GM20431 (cell line): ENCODE measurements at regions not wholly inside any gene's neighbourhood (a gene's known extent, or its start where the extent isn't known, plus 50 kb on each side); places are given as distances from the start of the nearest gene placed in this dataset.
"Not testable (repeated sequence)": the region's sequence is repeated elsewhere in the genome, so short reads cannot be mapped to it uniquely, and the experiment has no call there.

ENCODE experiments used
- in situ Hi-C: fragments of 300-500 bp; cut with MseI, MboI; formaldehyde crosslinking; loops from one replicate; pipeline ENCODE4 v1.15.0; 2020; ENCODE audit warnings: low sequenced_read_pairs; ENCODE audit not compliant: unreplicated experiment

DNA sequence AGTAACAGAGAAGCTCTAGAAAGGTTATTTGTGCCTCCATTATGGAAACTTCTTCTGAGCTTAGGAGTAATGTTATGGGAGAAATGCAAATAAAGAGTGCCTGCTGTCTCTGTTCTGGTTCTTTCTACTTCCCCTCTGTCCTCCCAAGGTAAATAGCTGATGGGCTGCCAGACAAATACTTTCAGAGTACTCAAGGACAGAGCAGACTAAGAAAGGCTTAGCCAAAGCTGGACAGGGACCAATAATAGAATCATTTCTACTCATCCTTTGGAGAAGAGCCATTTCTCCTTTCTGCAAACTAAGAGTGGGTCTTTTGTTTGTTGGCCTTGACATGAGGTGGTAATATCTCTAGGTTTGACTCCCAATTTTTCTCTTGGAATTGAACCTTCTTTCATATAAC is 136.1 kb downstream of the MID1IP1 start:
- in situ Hi-C loops: no loop called here

DNA sequence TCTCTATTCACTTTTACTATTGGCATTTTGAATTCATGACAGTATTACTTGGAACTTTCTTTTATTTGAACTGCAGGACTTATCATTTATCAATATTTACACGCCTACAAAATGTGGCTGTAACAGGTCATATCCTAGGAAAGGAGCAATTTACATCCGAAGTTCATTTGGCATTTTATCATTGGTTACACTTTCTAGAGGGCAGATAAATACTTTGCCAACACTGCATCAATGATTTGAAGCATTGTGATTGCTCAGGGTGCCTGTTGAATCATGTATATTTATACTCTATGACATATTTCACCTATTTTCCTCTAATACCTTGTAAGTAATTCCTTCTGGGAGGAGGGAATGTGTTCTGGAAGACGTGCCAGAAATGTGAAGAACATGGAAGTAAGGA is 136.7 kb downstream of the MID1IP1 start:
- in situ Hi-C loops: no loop called here

DNA sequence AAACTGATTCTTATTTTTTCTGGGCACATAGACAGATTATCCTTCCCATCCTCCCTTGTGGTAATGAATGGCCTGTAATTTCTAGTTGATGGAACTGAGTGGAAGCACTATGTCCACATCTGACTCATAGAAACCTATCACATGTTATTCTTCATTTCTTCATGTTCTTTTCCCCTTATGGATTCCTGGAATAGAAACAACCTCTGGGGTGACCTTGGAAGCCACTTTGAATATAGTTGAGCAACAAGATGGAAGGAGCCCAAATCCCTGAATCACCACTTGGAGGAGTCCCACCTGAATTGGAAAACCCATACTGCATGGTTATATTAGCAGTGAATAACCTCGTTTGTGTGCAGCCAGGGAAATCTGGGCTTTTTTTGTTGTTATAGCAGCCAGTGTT is 137.8 kb downstream of the MID1IP1 start:
- in situ Hi-C loops: no loop called here

DNA sequence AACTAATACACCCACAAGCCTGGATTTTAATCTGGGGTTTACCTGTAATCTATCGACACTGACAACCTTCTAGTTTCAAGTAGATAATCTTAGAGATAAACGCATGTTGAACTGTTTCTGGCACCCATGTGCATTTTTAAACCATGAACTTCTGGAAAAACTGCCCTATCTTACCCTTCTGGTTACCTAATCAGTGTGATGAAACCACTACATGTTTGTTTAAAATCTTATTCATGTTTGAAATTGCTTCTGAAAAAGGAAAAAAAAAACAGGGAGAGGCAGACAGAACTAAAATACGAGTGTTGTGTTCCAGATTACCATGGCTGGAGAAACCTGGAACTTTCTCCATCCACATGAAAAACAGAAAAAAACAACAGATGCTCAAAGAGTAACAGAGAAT is 139.3 kb downstream of the MID1IP1 start:
- in situ Hi-C loops: no loop called here

DNA sequence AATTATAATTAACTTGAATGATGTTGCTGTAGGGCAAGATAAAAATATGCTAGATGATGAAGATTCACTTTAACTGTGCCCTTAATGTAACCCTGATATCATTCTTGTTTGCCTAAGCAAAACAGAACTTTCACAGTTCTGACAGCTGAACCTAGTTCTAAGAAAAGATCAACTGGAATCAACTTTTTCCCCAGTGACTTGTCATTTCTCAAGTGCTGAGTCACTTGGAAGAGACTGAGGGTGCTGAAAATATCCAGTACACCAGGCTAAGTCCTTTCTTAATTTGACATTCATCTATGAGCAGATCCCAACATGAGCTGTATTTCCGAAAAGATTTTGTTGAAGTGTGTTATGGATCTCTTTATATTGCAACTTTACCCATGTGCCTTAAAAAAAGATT is 140.4 kb downstream of the MID1IP1 start:
- in situ Hi-C loops: no loop called here

DNA sequence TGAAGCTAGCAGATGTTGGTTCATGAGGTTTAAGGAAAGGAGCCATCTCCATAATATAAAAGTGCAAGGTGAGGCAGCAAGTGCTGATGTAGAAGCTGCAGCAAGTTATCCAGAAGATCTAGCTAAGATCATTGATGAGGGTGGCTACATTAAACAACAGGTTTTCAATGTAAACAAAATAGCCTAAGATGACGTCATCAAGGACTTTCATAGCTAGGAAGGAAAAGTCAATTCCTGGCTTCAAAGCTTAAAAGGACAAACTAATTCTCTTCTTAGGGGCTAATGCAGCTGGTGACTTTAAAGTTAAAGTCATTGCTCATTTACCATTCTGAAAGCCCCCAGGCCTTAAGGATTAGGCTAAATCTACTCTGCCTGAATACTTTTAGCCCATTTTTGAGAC is 141.9 kb downstream of the MID1IP1 start:
- in situ Hi-C loops: no loop called here

DNA sequence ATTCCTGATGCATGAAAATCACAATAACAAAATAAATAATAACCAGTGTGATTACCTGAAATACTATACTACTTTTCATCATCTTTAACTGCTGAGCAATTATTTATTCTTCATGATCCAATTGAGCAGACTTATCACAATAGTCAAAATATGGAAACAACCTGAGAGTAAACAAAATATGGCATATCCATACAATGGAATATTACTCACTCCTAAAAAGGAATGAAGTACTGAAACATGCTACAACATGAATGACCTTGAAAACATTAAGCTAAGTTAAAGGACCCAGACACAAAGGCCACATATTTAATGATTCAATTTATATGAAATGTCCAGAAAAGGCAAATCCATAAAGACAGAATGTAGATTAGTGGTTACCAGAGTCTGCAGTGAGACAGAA is 146.8 kb downstream of the MID1IP1 start:
- in situ Hi-C loops: no loop called here

DNA sequence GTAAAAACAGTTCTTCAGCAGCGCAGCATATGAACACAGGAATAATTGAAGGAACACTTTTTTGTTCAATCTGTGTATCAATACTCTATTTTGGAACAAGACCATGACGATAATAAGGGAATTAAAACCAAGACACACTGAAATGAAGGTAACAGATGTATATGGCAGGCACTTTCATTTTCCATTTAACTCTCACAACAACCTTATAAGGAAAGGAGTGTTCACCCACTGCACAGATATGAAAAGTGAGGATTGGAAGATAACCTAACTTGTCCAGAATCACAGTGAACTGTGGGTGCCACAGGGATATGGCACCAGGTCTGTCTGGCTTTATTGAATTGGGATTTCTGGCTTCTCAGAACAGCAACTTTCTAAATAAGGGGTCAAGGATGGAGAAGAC is 153.3 kb downstream of the MID1IP1 start:
- in situ Hi-C loops: no loop called here

DNA sequence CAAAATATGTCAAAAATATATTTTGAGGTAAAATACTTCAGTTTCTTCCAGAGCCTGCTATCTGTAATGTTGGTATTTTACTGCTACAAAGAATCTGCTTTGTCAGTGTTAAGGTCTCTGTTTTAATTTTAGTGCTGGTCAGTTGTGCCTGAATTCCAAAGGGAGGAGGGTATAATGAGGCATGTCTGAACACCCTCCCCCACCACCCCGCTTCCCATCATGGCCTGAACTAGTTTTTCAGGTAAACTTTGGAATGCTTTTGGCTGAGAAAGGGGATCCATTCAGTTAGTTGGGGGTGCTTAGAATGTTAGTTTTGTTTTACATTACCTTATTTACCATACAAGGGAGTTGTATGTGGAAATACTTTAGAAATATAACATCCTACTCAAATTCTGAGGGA is 158.5 kb downstream of the MID1IP1 start:
- in situ Hi-C loops: no loop called here

DNA sequence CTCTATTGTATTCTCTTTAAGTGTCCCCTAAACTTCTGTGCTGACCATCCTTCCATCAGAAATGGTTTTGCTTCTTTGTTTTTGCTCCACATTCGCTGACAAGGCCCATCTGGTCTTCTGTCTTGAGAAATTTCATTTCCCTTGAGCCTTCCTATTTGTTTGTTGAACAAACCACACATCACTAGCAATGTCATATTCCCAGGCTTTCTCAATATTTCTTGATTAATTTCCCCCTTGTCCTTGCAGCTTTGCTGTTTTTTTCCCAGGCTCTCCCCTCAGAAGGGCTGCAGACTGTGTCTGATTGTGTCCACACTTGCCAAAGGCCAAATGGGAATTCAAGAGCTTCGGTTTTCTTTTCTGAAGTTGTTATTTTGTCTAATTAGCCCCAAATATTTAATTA is 158.9 kb downstream of the MID1IP1 start:
- in situ Hi-C loops: no loop called here

DNA sequence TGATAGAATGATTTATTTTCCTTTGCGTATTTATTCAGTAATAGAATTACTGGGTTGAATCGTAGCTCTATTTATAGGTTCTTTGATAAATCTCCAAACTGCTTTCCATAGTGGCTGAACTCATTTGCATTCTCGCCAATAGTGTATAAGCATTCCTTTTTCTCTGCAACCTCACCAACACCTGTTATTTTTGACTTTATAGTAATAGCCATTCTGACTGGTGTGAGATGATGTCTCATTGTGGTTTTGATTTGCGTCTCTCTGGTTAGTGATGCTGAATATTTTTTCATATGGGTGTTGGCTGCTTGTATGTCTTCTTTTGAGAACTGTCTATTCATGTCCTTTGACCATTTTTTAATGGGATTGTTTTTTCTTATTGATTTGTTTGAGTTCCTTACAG is 160.7 kb downstream of the MID1IP1 start:
- in situ Hi-C loops: no loop called here

DNA sequence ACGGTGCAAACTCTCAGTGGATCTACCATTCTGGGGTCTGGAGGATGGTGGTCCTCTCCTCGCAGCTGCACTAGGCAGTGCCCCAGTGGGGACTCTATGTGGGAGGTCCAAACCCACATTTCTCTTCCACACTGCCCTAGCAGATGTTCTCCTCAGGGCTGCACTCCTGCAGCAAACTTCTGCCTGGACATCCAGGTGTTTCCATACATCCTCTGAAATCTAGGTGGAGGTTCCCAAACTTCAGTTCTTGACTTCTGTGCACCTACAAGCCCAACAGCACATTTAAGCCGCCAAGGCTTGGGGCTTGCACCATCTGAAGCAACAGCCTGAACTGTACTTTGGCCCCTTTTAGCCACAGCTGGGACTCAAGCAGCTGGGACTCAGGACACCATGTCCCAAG is 162.0 kb downstream of the MID1IP1 start:
- in situ Hi-C loops: not testable (repeated sequence)

DNA sequence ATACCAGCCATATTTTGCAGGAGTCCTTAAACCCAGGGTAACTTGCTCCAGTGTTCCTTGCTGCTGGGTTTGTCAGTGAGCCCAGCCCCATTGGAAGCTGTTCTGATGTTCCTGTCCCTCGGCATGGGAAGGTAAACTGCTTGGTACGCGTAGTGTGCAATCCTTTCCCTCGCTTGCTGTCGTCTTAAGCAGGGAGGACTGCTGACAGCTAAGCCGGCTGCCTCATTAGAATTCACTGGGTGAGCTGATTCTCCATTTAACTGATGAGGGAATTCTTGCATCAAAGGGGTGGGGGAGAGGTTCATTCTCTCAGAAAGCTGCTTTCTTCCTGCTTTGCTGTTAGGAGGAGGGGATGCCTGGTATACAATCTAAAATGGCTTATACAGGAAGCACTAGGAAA is 164.6 kb downstream of the MID1IP1 start:
- in situ Hi-C loops: no loop called here

DNA sequence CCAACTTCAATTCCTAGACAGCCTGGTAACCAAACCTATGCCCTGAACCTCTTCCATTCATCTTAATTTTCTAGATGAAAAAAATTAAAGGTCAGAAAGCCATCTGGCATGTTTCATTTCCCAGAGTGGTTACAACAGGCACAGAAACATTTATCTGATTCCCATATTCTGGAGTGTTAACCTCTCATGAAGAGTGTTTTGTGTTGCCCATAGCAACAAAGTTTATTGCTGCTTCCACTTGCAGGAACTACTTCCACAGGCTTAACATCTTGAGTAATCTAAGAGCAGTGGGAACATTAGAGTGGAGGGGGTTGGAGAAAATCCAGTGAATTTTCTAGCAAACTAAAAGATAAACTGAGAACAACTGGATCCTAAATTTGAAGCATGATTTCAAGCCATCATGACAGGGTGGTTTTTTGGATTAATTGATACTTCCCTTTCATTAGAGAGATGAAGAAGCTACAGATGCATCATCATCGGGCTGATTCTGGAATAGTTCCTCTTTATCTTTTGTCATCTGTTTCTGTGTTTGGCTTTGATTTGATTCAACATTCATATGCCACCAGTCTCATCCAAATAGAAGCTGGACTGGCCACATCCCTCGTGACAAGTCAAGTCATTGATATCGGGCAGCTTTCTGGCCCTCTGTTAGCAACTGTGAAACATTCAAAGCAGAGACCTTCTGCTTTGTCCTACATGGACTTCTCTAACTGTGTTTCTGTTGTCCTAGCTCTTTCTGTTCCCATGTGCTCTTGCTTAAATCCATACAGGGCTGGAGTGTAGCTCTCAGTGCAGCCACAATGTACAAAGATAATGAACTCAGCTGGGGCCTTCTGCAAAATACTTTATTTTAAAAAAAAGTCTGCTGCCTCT is 167.3 kb downstream of the MID1IP1 start:
- in situ Hi-C loops: no loop called here

DNA sequence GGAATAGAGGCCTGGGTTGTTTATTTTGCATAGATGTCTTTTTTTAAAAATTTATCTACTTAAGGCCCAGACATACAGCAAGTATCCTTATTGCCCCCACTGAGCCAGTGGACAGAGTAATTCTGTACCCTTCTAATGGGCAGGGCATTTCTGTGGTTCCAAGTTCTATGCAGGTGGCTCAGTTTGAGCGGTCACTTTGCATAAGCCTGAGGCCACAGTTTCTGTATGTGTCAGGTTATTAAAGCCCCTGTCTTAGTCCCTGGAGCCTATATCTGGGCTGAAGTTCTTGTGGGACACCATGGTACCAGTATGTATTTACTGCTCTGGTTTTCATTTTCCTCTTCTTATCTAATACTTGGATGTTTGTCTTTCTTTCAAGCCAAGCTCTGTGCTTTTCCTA is 168.8 kb downstream of the MID1IP1 start:
- in situ Hi-C loops: no loop called here

DNA sequence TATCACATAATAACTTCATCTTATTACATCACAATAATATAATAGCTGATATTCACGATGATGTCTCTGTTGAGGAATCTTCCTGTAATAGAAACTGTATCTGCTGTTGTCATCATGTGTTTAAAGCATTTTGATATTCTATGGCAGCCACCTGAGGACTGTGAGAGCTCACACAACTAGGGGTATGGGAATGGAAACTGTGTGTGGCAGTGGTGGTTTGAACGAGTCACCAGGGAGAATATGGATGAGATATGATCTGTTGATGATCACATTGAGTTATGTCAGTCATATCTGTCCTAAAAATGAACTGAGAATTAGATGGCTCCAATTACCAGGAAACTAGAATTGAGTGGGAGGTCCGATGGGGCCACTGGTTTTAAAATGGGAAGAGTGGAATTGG is 169.6 kb downstream of the MID1IP1 start:
- in situ Hi-C loops: no loop called here

DNA sequence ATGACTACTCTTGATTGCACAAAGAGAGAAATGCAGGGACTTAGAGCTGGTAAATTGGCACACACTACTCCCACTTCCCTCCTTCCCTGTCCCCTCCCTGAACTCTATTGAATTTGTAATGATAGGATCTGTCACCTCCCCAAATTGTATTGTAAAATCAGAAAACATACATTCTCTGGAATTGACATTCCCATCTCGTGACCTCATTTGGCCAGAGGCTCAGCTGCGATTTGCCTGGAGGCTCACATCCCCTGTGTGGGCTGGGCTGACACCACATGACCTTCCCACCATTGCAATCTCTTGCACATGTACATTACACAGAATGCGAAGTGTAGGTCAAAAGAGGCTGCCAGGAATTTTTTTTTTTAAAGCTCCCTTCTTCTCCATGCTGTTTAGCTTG is 172.1 kb downstream of the MID1IP1 start:
- in situ Hi-C loops: no loop called here

DNA sequence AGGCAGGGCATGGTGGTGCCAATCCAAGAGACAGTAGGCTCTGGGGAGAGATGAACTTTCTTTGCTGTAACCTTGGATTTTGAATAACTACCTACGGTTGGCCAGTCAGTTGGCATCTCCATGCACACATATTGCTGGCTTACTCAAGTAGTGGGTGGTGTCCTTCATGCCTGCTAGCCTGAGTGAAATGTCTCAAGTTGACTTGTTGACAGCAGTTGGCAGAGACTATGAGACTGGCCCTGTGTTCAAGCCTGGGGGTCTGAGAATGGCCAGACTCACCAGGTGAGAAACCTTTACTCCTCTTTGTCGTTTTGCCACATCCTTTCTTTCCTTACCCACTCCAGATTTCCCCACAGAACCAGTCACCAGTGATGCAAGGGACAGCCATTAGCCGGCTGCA is 173.3 kb downstream of the MID1IP1 start:
- in situ Hi-C loops: no loop called here

DNA sequence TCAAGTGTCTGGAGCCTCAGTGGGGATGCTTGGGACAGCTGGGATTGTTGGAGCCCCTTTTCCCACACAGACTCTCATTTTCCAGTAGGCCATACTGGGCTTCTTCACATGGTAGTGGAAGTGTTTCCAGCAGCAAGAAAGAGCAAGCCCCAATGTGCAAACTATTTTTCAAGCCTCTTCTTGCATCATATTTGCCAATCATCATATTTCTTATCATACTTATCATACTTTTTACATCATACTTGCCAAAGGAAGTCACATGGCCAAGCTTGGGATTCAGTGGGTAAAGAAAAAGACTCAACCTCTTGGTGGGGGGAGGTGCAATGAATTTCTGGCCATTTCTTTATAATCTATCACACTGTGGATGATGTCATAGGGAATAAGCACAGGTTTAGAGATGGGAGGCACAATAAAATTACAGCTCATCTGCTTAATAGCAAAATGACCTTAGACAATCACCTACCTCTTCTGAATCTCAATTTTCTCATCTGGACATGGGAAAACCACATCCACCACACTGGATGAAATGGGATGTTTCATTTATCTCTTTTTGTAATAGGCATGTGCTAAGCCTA is 174.2 kb downstream of the MID1IP1 start:
- in situ Hi-C loops: loop anchor here (25.0 kb wide), 1 partner anchor 213 kb away; no protein-coding TSS in a partner anchor

DNA sequence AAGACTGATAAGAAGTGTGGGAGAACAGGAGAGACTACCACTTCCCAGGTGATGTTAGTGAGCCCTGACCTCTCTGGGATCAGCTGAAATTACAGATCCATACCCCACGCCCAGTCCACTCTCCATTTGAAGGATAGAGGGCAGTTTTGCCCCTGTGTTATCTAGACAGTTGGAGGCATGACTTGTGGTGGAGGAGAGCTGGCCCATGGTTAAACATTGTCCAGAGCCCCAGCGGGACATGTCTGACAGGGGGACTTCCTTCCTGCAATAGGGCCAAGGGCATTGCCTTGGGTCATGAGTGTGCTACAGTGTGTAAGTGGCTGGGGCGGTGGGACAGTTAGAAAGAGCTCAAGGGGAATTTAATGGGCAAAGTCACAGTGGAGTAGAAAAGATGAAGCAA is 181.1 kb downstream of the MID1IP1 start:
- in situ Hi-C loops: loop anchor here (25.0 kb wide), 1 partner anchor 220 kb away; no protein-coding TSS in a partner anchor

DNA sequence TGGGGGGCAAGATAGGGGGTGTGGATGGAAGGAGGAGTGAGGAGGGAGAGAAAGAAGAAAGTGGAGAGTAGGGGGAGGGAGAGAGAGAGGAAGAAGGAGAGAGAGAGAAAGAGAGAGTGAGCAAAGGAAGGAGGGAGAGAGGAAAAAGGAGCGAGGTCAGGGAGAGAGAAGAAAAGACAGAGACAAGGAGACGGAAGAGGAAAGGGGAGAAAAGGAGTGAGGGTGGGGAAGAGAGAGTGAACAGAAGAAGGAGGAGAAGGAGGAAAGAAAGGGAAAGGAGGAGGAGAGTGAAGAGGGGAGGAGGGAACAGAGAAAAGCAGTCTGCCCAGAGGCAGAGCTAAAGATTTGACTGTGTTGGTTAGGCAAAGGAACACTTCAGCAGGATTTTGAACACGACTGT is 181.6 kb downstream of the MID1IP1 start:
- in situ Hi-C loops: loop anchor here (25.0 kb wide), 1 partner anchor 221 kb away; no protein-coding TSS in a partner anchor

DNA sequence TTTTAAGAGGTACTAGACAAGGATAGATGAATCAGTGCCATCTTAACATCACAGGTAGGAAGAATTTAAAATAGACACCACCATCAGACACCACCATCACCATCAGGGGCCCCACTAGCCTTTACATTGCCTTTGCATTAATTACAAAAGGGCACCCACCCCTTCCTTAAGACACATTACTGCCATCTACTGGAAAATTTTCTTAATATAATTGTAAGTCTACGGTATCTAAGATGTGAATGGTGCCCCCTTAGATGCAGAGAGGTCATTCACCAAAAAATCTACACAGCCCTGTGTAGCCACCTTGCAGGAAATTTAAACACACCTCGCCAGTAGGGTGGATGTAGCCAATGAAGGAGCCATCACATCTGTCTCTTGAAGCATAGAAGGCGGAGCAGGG is 184.1 kb downstream of the MID1IP1 start:
- in situ Hi-C loops: loop anchor here (25.0 kb wide), 1 partner anchor 223 kb away; no protein-coding TSS in a partner anchor
